MM.1S (cell line): ENCODE measurements at regions not wholly inside any gene's neighbourhood (a gene's known extent, or its start where the extent isn't known, plus 50 kb on each side); places are given as distances from the start of the nearest gene placed in this dataset.

Experiments
- DNase-seq: peaks from one replicate; pipeline ENCODE4 v3.0.0-alpha.2; 2015
- H2AFZ ChIP-seq: fragments of 300-600 bp; sonication (generic); 2 replicates; pipeline ENCODE4 v1.6.0; 2016; ENCODE audit warnings: antibody characterized with exemption, low read length
- H3F3A ChIP-seq: fragments of 300-600 bp; sonication (generic); 2 replicates; pipeline ENCODE4 v1.6.1; 2016; ENCODE audit warnings: mild to moderate bottlenecking, antibody characterized with exemption, low read length, moderate library complexity, mixed read lengths; ENCODE audit not compliant: insufficient read depth
- H3K27ac ChIP-seq: fragments of 300-600 bp; sonication (generic); 2 replicates; pipeline ENCODE4 v1.5.1; 2016; ENCODE audit warnings: mild to moderate bottlenecking, low read length
- H3K27me3 ChIP-seq: fragments of 300-600 bp; sonication (generic); replicated peaks from 2 replicates; pipeline ENCODE4 v1.6.0; 2016; ENCODE audit warnings: low read length; ENCODE audit not compliant: insufficient read depth
- H3K36me3 ChIP-seq: fragments of 300-600 bp; sonication (generic); replicated peaks from 2 replicates; pipeline ENCODE4 v1.6.1; 2016; ENCODE audit warnings: mild to moderate bottlenecking, low read length, mixed read lengths; ENCODE audit not compliant: insufficient read depth
- H3K4me1 ChIP-seq: fragments of 300-600 bp; sonication (generic); 2 replicates; pipeline ENCODE4 v1.6.1; 2016; ENCODE audit warnings: low read length, mixed read lengths
- H3K4me2 ChIP-seq: fragments of 300-600 bp; sonication (generic); 2 replicates; pipeline ENCODE4 v1.6.0; 2016; ENCODE audit warnings: low read depth, low read length
- H3K4me3 ChIP-seq: fragments of 300-600 bp; sonication (generic); 2 replicates; pipeline ENCODE4 v1.5.1; 2016; ENCODE audit warnings: low read length, mixed read lengths
- H3K79me2 ChIP-seq: fragments of 300-600 bp; sonication (generic); 2 replicates; pipeline ENCODE4 v1.6.1; 2016; ENCODE audit warnings: mixed run types, low read length, mixed read lengths
- H3K9ac ChIP-seq: fragments of 300-600 bp; sonication (generic); 2 replicates; pipeline ENCODE4 v1.6.1; 2016; ENCODE audit warnings: low read length, mixed read lengths
- H3K9me2 ChIP-seq: fragments of 300-600 bp; sonication (generic); replicated peaks from 2 replicates; pipeline ENCODE4 v1.6.1; 2016; ENCODE audit warnings: mild to moderate bottlenecking, low read length, mixed read lengths; ENCODE audit not compliant: insufficient read depth
- H3K9me3 ChIP-seq: fragments of 300-600 bp; sonication (generic); replicated peaks from 2 replicates; pipeline ENCODE4 v1.6.1; 2016; ENCODE audit warnings: mild to moderate bottlenecking, low read length, mixed read lengths; ENCODE audit not compliant: insufficient read depth
- H4K20me1 ChIP-seq: fragments of 300-600 bp; sonication (generic); 2 replicates; pipeline ENCODE4 v1.6.1; 2016; ENCODE audit warnings: mild to moderate bottlenecking, low read length, moderate library complexity, mixed read lengths; ENCODE audit not compliant: insufficient read depth
- CTCF ChIP-seq: fragments of 300-600 bp; sonication (generic); IDR thresholded peaks from 2 replicates; pipeline ENCODE4 v1.5.1; 2016; ENCODE audit warnings: antibody characterized with exemption, low read length, mixed read lengths
- EZH2 ChIP-seq: fragments of 300-600 bp; sonication (generic); optimal IDR thresholded peaks from 2 replicates; pipeline ENCODE3; 2017; ENCODE audit warnings: low read depth, mild to moderate bottlenecking, antibody characterized with exemption, low read length, mixed read lengths
- EZH2phosphoT487 ChIP-seq: fragments of 300-600 bp; sonication (generic); IDR thresholded peaks from 2 replicates; pipeline ENCODE4 v1.6.1; 2018; ENCODE audit warnings: antibody characterized with exemption, low read length

- H3K9me2 ChIP-seq: no peaks in the 10 kb centered on the region; the same call in 1 of the 2 replicates
Measured at GRCh38 chr7:25348104-25348503, 119.8 kb upstream of the NPVF start.

GRCh38 chr7:25349283-25350017 lies 121.2 kb upstream of the NPVF start:
- H4K20me1 ChIP-seq: no peaks in the 10 kb centered on the region
- no peak for DNase-seq
- H3K9me3 ChIP-seq: no peaks in the 10 kb centered on the region
- no peaks in the 10 kb centered on the region for H3K79me2 ChIP-seq
- no peaks in the 10 kb centered on the region for H3F3A ChIP-seq
- TF ChIP-seq EZH2 (no peak), EZH2phosphoT487 (no peak), CTCF (no peak)
- no peaks in the 10 kb centered on the region; the same call in 1 of the 2 replicates for H3K9me2 ChIP-seq
- H3K27ac ChIP-seq: no peak overlapping the region
- no peak overlapping the region for H3K4me3 ChIP-seq
- no peak overlapping the region for H3K4me2 ChIP-seq
- H3K9ac ChIP-seq: no peak overlapping the region
- H3K4me1 ChIP-seq: no peaks in the 10 kb centered on the region
- H3K36me3 ChIP-seq: no peaks in the 10 kb centered on the region
- H3K27me3 ChIP-seq: no peaks in the 10 kb centered on the region
- no peak overlapping the region for H2AFZ ChIP-seq

More at GRCh38 chr7:25348104-25348503, 119.8 kb upstream of the NPVF start:
- Histone ChIP-seq H3K27me3 (no peaks in the 10 kb centered on the region), H4K20me1 (no peaks in the 10 kb centered on the region), H3K4me3 (no peak overlapping the region), H3K36me3 (no peaks in the 10 kb centered on the region), H3K9me3 (no peaks in the 10 kb centered on the region), H3K4me2 (no peak overlapping the region), H3K9ac (no peak overlapping the region), H3F3A (no peaks in the 10 kb centered on the region), H2AFZ (no peak overlapping the region), H3K4me1 (no peaks in the 10 kb centered on the region), H3K79me2 (no peaks in the 10 kb centered on the region), H3K27ac (no peak overlapping the region)
- TF ChIP-seq EZH2: no peak
- no peak for TF ChIP-seq CTCF
- no peak for TF ChIP-seq EZH2phosphoT487
- no peak for DNase-seq

GRCh38 chr7:25350041-25350440 lies 121.8 kb upstream of the NPVF start:
- no peaks in the 10 kb centered on the region for H3K36me3 ChIP-seq
- no peak overlapping the region for H3K4me3 ChIP-seq
- H3K9ac ChIP-seq: no peak overlapping the region
- no peaks in the 10 kb centered on the region; the same call in 1 of the 2 replicates for H3K9me2 ChIP-seq
- DNase-seq: no peak
- no peaks in the 10 kb centered on the region for H3F3A ChIP-seq
- no peaks in the 10 kb centered on the region for H3K9me3 ChIP-seq
- H3K27me3 ChIP-seq: no peaks in the 10 kb centered on the region
- TF ChIP-seq CTCF (no peak), EZH2 (no peak), EZH2phosphoT487 (no peak)
- no peaks in the 10 kb centered on the region for H3K4me1 ChIP-seq
- H3K27ac ChIP-seq: no peak overlapping the region
- H3K79me2 ChIP-seq: no peaks in the 10 kb centered on the region
- H2AFZ ChIP-seq: no peak overlapping the region
- no peak overlapping the region for H3K4me2 ChIP-seq
- no peaks in the 10 kb centered on the region for H4K20me1 ChIP-seq
